K562 (cell line): ENCODE measurements at regions not wholly inside any gene's neighbourhood (a gene's known extent, or its start where the extent isn't known, plus 50 kb on each side); places are given as distances from the start of the nearest gene placed in this dataset.

Experiments
- BHLHE40 ChIP-seq: IDR thresholded peaks from 2 replicates; pipeline ENCODE4 v1.6.1; 2011; ENCODE audit warnings: low read length, improper control_type of control experiment
- CREB3 ChIP-seq: fragments of 450-650 bp; conservative IDR thresholded peaks from 2 replicates; pipeline ENCODE4 v1.6.1; 2016; ENCODE audit warnings: missing genetic modification characterization, low read depth, mild to moderate bottlenecking, missing compliant biosample characterization, moderate library complexity
- PHF21A ChIP-seq: fragments of 450-650 bp; IDR thresholded peaks from 2 replicates; pipeline ENCODE4 v1.6.1; 2017; ENCODE audit warnings: low read depth, borderline replicate concordance
- SPI1 ChIP-seq: IDR thresholded peaks from 2 replicates; pipeline ENCODE4 v1.6.1; 2011; ENCODE audit warnings: low read depth, low read length, control low read depth, borderline replicate concordance
- ZNF766 ChIP-seq: fragments of 200-800 bp; sonication (Bioruptor generic); conservative IDR thresholded peaks from 2 replicates; pipeline ENCODE4 v1.6.1; 2016; ENCODE audit warnings: missing genetic modification characterization, missing compliant biosample characterization
- TF ChIP-seq, protein P1 (sequence below): fragments of 250-450 bp; sonication (Bioruptor Pico); IDR thresholded peaks from 2 replicates; pipeline ENCODE4 v1.9.0; 2021; ENCODE audit warnings: mild to moderate bottlenecking
- TF ChIP-seq, protein P2 (sequence below), 3 experiments: IDR thresholded peaks in 2 of 3; conservative IDR thresholded peaks in 1 of 3; 2 replicates each; pipeline ENCODE4 v1.5.1; 2011 to 2012; ENCODE audit warnings: low read length in 3 of 3, mild to moderate bottlenecking in 3 of 3, control low read depth in 2 of 3, improper control_type of control experiment in 1 of 3, inconsistent platforms in 1 of 3, low read depth in 1 of 3, mixed read lengths in 1 of 3, moderate library complexity in 1 of 3; ENCODE audit not compliant: insufficient read depth in 2 of 3

- TF ChIP-seq CREB3 = no peak
- TF ChIP-seq BHLHE40 = no peak
- TF ChIP-seq, protein P1, sequence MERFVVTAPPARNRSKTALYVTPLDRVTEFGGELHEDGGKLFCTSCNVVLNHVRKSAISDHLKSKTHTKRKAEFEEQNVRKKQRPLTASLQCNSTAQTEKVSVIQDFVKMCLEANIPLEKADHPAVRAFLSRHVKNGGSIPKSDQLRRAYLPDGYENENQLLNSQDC = no peak
- TF ChIP-seq PHF21A = no peak
- no peak for TF ChIP-seq SPI1
- TF ChIP-seq ZNF766 (CRISPR knock-in tag) = no peak
- TF ChIP-seq, protein P2, sequence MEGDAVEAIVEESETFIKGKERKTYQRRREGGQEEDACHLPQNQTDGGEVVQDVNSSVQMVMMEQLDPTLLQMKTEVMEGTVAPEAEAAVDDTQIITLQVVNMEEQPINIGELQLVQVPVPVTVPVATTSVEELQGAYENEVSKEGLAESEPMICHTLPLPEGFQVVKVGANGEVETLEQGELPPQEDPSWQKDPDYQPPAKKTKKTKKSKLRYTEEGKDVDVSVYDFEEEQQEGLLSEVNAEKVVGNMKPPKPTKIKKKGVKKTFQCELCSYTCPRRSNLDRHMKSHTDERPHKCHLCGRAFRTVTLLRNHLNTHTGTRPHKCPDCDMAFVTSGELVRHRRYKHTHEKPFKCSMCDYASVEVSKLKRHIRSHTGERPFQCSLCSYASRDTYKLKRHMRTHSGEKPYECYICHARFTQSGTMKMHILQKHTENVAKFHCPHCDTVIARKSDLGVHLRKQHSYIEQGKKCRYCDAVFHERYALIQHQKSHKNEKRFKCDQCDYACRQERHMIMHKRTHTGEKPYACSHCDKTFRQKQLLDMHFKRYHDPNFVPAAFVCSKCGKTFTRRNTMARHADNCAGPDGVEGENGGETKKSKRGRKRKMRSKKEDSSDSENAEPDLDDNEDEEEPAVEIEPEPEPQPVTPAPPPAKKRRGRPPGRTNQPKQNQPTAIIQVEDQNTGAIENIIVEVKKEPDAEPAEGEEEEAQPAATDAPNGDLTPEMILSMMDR (IDR thresholded peaks at IDR 0.05 in 2 of 3, conservative IDR thresholded peaks at IDR 0.05 in 1 of 3; ENCODE audit: insufficient read depth in 2 of 3, low read depth in 1 of 3, low read length in 3 of 3) = no peak
Measured at GRCh38 chr3:102378216-102378615, 56.6 kb upstream of the ZPLD1 start.
